ENCODE measurements at regions not wholly inside any gene's neighbourhood (a gene's known extent, or its start where the extent isn't known, plus 50 kb on each side); places are given as distances from the start of the nearest gene placed in this dataset.

- Mint-ChIP-seq H3K9me3 (ENCODE audit: unreplicated experiment) (peaks cover 53% of the 10 kb centered on the region), H3K4me1 (ENCODE audit: unreplicated experiment) (no peaks in the 10 kb centered on the region), H3K4me3 (ENCODE audit: unreplicated experiment) (no peak overlapping the region), H3K36me3 (ENCODE audit: unreplicated experiment) (peaks cover 1% of the 10 kb centered on the region), H3K27me3 (ENCODE audit: unreplicated experiment) (no peaks in the 10 kb centered on the region), H3K27ac (ENCODE audit: unreplicated experiment) (no peak overlapping the region)
- no peak for TF ChIP-seq CTCF (IDR thresholded peaks at IDR 0.05)
- no peak for DNase-seq (ENCODE audit: extremely low spot score, unreplicated experiment)
Measured at GRCh38 chr21:14712121-14712715, 166.1 kb upstream of the SAMSN1 start.

GRCh38 chr21:14711287-14711686 is 165.2 kb upstream of the SAMSN1 start:
- no peak overlapping the region for H3K27ac Mint-ChIP-seq (ENCODE audit: unreplicated experiment)
- no peak overlapping the region for H3K4me3 Mint-ChIP-seq (ENCODE audit: unreplicated experiment)
- TF ChIP-seq CTCF (IDR thresholded peaks at IDR 0.05) = no peak
- peaks cover 1% of the 10 kb centered on the region for H3K36me3 Mint-ChIP-seq (ENCODE audit: unreplicated experiment)
- H3K9me3 Mint-ChIP-seq (ENCODE audit: unreplicated experiment) = peaks cover 56% of the 10 kb centered on the region
- no peak for DNase-seq (ENCODE audit: extremely low spot score, unreplicated experiment)
- H3K4me1 Mint-ChIP-seq (ENCODE audit: unreplicated experiment) = no peaks in the 10 kb centered on the region
- no peaks in the 10 kb centered on the region for H3K27me3 Mint-ChIP-seq (ENCODE audit: unreplicated experiment)

- Mint-ChIP-seq H3K27me3 (ENCODE audit: unreplicated experiment) (no peaks in the 10 kb centered on the region), H3K4me1 (ENCODE audit: unreplicated experiment) (no peaks in the 10 kb centered on the region), H3K36me3 (ENCODE audit: unreplicated experiment) (no peaks in the 10 kb centered on the region), H3K27ac (ENCODE audit: unreplicated experiment) (no peak overlapping the region), H3K4me3 (ENCODE audit: unreplicated experiment) (no peak overlapping the region), H3K9me3 (ENCODE audit: unreplicated experiment) (peaks cover 38% of the 10 kb centered on the region)
- no peak for DNase-seq (ENCODE audit: extremely low spot score, unreplicated experiment)
- no peak for TF ChIP-seq CTCF (IDR thresholded peaks at IDR 0.05)
Measured at GRCh38 chr21:14707511-14708020, 161.5 kb upstream of the SAMSN1 start.

- no peak for TF ChIP-seq CTCF (IDR thresholded peaks at IDR 0.05)
- Mint-ChIP-seq H3K4me1 (ENCODE audit: unreplicated experiment) (no peaks in the 10 kb centered on the region), H3K36me3 (ENCODE audit: unreplicated experiment) (no peaks in the 10 kb centered on the region), H3K4me3 (ENCODE audit: unreplicated experiment) (no peak overlapping the region), H3K27ac (ENCODE audit: unreplicated experiment) (no peak overlapping the region), H3K9me3 (ENCODE audit: unreplicated experiment) (peaks cover 32% of the 10 kb centered on the region), H3K27me3 (ENCODE audit: unreplicated experiment) (no peaks in the 10 kb centered on the region)
- no peak for DNase-seq (ENCODE audit: extremely low spot score, unreplicated experiment)
Measured at GRCh38 chr21:14706712-14707510, 160.8 kb upstream of the SAMSN1 start.
